GM23338 (cell line): ENCODE measurements at regions not wholly inside any gene's neighbourhood (a gene's known extent, or its start where the extent isn't known, plus 50 kb on each side); places are given as distances from the start of the nearest gene placed in this dataset.

ENCODE experiments used
- CREB1 ChIP-seq: fragments of 250-450 bp; sonication (Bioruptor Pico); IDR thresholded peaks from 2 replicates; pipeline ENCODE4 v1.5.0; 2020; ENCODE audit warnings: low read depth, mild to moderate bottlenecking, moderate library complexity
- EZH2 ChIP-seq: fragments of 200-600 bp; sonication (generic); IDR thresholded peaks from one replicate; pipeline ENCODE4 v1.8.0; 2017; ENCODE audit warnings: antibody characterized with exemption, mild to moderate bottlenecking, low read depth; ENCODE audit not compliant: unreplicated experiment
- EZH2phosphoT487 ChIP-seq: fragments of 200-600 bp; sonication (generic); IDR thresholded peaks from one replicate; pipeline ENCODE4 v1.8.1; 2018; ENCODE audit warnings: antibody characterized with exemption; ENCODE audit not compliant: unreplicated experiment
- JUNB ChIP-seq: IDR thresholded peaks from one replicate; pipeline ENCODE4 v1.6.1; 2016; ENCODE audit warnings: antibody characterized with exemption; ENCODE audit not compliant: unreplicated experiment
- NANOG ChIP-seq: IDR thresholded peaks from 2 replicates; pipeline ENCODE4 v1.6.1; 2016; ENCODE audit warnings: antibody characterized with exemption, borderline replicate concordance
- POLR2AphosphoS5 ChIP-seq: IDR thresholded peaks from 2 replicates; pipeline ENCODE4 v1.6.1; 2016; ENCODE audit warnings: antibody characterized with exemption, low read depth
- STAT1 ChIP-seq: IDR thresholded peaks from one replicate; pipeline ENCODE4 v1.6.1; 2016; ENCODE audit warnings: antibody characterized with exemption; ENCODE audit not compliant: unreplicated experiment
- ZNF114 ChIP-seq: fragments of 250-450 bp; sonication (Bioruptor Pico); IDR thresholded peaks from 2 replicates; pipeline ENCODE4 v1.5.0; 2020; ENCODE audit warnings: mild to moderate bottlenecking, moderate library complexity
- ZNF331 ChIP-seq: fragments of 250-450 bp; sonication (Bioruptor Pico); IDR thresholded peaks from 2 replicates; pipeline ENCODE4 v1.5.0; 2020; ENCODE audit warnings: low read depth, mild to moderate bottlenecking, moderate library complexity
- TF ChIP-seq, protein P1 (sequence below), 2 experiments: fragments of 200-600 bp in 1 of 2; sonication (generic) in 1 of 2; conservative IDR thresholded peaks; 2 replicates each; pipeline versions ENCODE4 v1.5.1 to v1.6.1; 2016 to 2017; ENCODE audit warnings: antibody characterized with exemption in 2 of 2, low read depth in 2 of 2, mild to moderate bottlenecking in 2 of 2, moderate library complexity in 1 of 2
- TF ChIP-seq, protein P2 (sequence below): IDR thresholded peaks from one replicate; pipeline ENCODE4 v1.6.1; 2018; ENCODE audit warnings: antibody characterized with exemption; ENCODE audit not compliant: unreplicated experiment
- TF ChIP-seq, protein P3 (sequence below): fragments of 250-450 bp; sonication (Bioruptor Pico); IDR thresholded peaks from 2 replicates; pipeline ENCODE4 v1.5.0; 2020; ENCODE audit warnings: mild to moderate bottlenecking, moderate library complexity
- TF ChIP-seq, protein P4 (sequence below): IDR thresholded peaks from 2 replicates; pipeline ENCODE4 v1.6.1; 2016; ENCODE audit warnings: antibody characterized with exemption

DNA sequence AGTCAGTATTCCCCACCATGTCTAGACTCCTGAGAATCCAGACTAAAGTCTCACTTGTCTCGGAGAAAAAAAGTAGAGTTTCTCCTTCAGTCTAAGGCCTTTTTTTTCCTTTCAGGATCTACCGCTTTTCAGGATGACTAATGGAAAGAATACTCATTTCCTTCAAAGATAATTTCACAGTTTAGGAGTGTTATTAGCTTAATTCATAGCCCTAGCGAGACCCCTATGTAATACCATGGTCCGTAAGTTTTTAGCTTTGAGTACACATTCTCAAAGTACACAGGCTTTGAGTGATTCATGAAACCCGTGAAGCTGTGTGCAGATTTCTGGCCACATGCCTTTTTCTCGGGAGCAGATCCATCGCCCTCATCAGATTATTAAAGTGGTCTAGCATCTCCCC lies 133.1 kb downstream of the SOX4 start:
- TF ChIP-seq, protein P1, sequence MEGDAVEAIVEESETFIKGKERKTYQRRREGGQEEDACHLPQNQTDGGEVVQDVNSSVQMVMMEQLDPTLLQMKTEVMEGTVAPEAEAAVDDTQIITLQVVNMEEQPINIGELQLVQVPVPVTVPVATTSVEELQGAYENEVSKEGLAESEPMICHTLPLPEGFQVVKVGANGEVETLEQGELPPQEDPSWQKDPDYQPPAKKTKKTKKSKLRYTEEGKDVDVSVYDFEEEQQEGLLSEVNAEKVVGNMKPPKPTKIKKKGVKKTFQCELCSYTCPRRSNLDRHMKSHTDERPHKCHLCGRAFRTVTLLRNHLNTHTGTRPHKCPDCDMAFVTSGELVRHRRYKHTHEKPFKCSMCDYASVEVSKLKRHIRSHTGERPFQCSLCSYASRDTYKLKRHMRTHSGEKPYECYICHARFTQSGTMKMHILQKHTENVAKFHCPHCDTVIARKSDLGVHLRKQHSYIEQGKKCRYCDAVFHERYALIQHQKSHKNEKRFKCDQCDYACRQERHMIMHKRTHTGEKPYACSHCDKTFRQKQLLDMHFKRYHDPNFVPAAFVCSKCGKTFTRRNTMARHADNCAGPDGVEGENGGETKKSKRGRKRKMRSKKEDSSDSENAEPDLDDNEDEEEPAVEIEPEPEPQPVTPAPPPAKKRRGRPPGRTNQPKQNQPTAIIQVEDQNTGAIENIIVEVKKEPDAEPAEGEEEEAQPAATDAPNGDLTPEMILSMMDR (conservative IDR thresholded peaks at IDR 0.05; ENCODE audit: low read depth in 2 of 2): no peak
- TF ChIP-seq EZH2phosphoT487 (no peak), CREB1 (CRISPR knock-in tag) (no peak), POLR2AphosphoS5 (no peak), EZH2 (no peak), JUNB (no peak), STAT1 (no peak), NANOG (no peak), ZNF114 (CRISPR knock-in tag) (no peak), ZNF331 (no peak)
- TF ChIP-seq, protein P2, sequence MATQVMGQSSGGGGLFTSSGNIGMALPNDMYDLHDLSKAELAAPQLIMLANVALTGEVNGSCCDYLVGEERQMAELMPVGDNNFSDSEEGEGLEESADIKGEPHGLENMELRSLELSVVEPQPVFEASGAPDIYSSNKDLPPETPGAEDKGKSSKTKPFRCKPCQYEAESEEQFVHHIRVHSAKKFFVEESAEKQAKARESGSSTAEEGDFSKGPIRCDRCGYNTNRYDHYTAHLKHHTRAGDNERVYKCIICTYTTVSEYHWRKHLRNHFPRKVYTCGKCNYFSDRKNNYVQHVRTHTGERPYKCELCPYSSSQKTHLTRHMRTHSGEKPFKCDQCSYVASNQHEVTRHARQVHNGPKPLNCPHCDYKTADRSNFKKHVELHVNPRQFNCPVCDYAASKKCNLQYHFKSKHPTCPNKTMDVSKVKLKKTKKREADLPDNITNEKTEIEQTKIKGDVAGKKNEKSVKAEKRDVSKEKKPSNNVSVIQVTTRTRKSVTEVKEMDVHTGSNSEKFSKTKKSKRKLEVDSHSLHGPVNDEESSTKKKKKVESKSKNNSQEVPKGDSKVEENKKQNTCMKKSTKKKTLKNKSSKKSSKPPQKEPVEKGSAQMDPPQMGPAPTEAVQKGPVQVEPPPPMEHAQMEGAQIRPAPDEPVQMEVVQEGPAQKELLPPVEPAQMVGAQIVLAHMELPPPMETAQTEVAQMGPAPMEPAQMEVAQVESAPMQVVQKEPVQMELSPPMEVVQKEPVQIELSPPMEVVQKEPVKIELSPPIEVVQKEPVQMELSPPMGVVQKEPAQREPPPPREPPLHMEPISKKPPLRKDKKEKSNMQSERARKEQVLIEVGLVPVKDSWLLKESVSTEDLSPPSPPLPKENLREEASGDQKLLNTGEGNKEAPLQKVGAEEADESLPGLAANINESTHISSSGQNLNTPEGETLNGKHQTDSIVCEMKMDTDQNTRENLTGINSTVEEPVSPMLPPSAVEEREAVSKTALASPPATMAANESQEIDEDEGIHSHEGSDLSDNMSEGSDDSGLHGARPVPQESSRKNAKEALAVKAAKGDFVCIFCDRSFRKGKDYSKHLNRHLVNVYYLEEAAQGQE: no peak
- TF ChIP-seq, protein P3, sequence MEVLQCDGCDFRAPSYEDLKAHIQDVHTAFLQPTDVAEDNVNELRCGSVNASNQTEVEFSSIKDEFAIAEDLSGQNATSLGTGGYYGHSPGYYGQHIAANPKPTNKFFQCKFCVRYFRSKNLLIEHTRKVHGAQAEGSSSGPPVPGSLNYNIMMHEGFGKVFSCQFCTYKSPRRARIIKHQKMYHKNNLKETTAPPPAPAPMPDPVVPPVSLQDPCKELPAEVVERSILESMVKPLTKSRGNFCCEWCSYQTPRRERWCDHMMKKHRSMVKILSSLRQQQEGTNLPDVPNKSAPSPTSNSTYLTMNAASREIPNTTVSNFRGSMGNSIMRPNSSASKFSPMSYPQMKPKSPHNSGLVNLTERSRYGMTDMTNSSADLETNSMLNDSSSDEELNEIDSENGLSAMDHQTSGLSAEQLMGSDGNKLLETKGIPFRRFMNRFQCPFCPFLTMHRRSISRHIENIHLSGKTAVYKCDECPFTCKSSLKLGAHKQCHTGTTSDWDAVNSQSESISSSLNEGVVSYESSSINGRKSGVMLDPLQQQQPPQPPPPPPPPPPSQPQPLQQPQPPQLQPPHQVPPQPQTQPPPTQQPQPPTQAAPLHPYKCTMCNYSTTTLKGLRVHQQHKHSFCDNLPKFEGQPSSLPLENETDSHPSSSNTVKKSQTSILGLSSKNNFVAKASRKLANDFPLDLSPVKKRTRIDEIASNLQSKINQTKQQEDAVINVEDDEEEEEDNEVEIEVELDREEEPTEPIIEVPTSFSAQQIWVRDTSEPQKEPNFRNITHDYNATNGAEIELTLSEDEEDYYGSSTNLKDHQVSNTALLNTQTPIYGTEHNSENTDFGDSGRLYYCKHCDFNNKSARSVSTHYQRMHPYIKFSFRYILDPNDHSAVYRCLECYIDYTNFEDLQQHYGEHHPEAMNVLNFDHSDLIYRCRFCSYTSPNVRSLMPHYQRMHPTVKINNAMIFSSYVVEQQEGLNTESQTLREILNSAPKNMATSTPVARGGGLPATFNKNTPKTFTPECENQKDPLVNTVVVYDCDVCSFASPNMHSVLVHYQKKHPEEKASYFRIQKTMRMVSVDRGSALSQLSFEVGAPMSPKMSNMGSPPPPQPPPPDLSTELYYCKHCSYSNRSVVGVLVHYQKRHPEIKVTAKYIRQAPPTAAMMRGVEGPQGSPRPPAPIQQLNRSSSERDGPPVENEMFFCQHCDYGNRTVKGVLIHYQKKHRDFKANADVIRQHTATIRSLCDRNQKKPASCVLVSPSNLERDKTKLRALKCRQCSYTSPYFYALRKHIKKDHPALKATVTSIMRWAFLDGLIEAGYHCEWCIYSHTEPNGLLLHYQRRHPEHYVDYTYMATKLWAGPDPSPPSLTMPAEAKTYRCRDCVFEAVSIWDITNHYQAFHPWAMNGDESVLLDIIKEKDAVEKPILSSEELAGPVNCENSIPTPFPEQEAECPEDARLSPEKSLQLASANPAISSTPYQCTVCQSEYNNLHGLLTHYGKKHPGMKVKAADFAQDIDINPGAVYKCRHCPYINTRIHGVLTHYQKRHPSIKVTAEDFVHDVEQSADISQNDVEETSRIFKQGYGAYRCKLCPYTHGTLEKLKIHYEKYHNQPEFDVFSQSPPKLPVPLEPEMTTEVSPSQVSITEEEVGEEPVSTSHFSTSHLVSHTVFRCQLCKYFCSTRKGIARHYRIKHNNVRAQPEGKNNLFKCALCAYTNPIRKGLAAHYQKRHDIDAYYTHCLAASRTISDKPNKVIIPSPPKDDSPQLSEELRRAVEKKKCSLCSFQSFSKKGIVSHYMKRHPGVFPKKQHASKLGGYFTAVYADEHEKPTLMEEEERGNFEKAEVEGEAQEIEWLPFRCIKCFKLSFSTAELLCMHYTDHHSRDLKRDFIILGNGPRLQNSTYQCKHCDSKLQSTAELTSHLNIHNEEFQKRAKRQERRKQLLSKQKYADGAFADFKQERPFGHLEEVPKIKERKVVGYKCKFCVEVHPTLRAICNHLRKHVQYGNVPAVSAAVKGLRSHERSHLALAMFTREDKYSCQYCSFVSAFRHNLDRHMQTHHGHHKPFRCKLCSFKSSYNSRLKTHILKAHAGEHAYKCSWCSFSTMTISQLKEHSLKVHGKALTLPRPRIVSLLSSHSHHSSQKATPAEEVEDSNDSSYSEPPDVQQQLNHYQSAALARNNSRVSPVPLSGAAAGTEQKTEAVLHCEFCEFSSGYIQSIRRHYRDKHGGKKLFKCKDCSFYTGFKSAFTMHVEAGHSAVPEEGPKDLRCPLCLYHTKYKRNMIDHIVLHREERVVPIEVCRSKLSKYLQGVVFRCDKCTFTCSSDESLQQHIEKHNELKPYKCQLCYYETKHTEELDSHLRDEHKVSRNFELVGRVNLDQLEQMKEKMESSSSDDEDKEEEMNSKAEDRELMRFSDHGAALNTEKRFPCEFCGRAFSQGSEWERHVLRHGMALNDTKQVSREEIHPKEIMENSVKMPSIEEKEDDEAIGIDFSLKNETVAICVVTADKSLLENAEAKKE (CRISPR knock-in tag): no peak
- TF ChIP-seq, protein P4, sequence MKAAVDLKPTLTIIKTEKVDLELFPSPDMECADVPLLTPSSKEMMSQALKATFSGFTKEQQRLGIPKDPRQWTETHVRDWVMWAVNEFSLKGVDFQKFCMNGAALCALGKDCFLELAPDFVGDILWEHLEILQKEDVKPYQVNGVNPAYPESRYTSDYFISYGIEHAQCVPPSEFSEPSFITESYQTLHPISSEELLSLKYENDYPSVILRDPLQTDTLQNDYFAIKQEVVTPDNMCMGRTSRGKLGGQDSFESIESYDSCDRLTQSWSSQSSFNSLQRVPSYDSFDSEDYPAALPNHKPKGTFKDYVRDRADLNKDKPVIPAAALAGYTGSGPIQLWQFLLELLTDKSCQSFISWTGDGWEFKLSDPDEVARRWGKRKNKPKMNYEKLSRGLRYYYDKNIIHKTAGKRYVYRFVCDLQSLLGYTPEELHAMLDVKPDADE: no peak
